ENCODE measurements at regions not wholly inside any gene's neighbourhood (a gene's known extent, or its start where the extent isn't known, plus 50 kb on each side); places are given as distances from the start of the nearest gene placed in this dataset.

GRCh38 chr15:53448232-53449015 is 311.0 kb downstream of the WDR72 start:
- Histone ChIP-seq H3K36me3 (replicated peaks in 1 of 2; ENCODE audit: control insufficient read depth in 2 of 2, insufficient read depth in 2 of 2, low read length in 2 of 2) (no peaks in the 10 kb centered on the region), H3K79me1 (ENCODE audit: low read depth, low read length) (no peaks in the 10 kb centered on the region), H3K23ac (ENCODE audit: low read depth, low read length, poor library complexity) (no peak overlapping the region), H2BK12ac (ENCODE audit: low read length) (no peak overlapping the region), H3K4me3 (ENCODE audit: low read length in 2 of 2) (no peak overlapping the region), H3K4me2 (ENCODE audit: insufficient read depth, low read length, poor library complexity, severe bottlenecking) (no peak overlapping the region), H3K27ac (replicated peaks; ENCODE audit: low read length) (no peak overlapping the region), H4K91ac (ENCODE audit: low read depth, low read length, poor library complexity) (no peak overlapping the region), H2AK5ac (ENCODE audit: low read depth, low read length) (no peak overlapping the region), H2BK5ac (ENCODE audit: low read length) (no peak overlapping the region), H3K27me3 (ENCODE audit: control insufficient read depth in 3 of 3, insufficient read depth in 3 of 3, low read depth in 1 of 3, low read length in 3 of 3) (peaks cover 0 to 60% (median 0%) of the 10 kb centered on the region in 3 experiments), H2BK120ac (ENCODE audit: low read depth, low read length) (no peak overlapping the region), H2BK15ac (ENCODE audit: low read length) (no peak overlapping the region), H3K14ac (ENCODE audit: low read length) (no peak overlapping the region), H3K4ac (ENCODE audit: low read length) (no peak overlapping the region), H3K9ac (ENCODE audit: low read depth, low read length, poor library complexity) (no peak overlapping the region), H3K4me1 (ENCODE audit: control insufficient read depth in 2 of 2, insufficient read depth in 1 of 2, low read depth in 1 of 2, low read length in 2 of 2) (peaks cover 0 to 4% of the 10 kb centered on the region in 2 donors), H2AFZ (ENCODE audit: low read length) (no peak overlapping the region), H4K8ac (ENCODE audit: low read depth, low read length) (no peak overlapping the region), H3K18ac (ENCODE audit: low read length) (no peak overlapping the region), H3K9me3 (replicated peaks in 1 of 2; ENCODE audit: control insufficient read depth in 2 of 2, insufficient read depth in 1 of 2, low read depth in 1 of 2, low read length in 2 of 2) (no peaks in the 10 kb centered on the region)
- no CpG with 5 or more reads among the region's 7 CpGs for WGBS, 2 donors (ENCODE audit: extremely low coverage in 2 of 2, insufficient read length in 2 of 2, insufficient replicate concordance in 1 of 2)
- peak; percentile 11 for DNase-seq (ENCODE audit: low spot score)

- no peak overlapping the region for H4K8ac ChIP-seq (ENCODE audit: low read depth, low read length)
- whole genome bisulfite sequencing, 2 donors (ENCODE audit: extremely low coverage in 2 of 2, insufficient read length in 2 of 2, insufficient replicate concordance in 1 of 2) = no CpG with 5 or more reads among the region's 1 CpG
Observed at GRCh38 chr15:53447742-53448141, 311.7 kb downstream of the WDR72 start.

GRCh38 chr15:53447053-53447574 is 312.3 kb downstream of the WDR72 start:
- Histone ChIP-seq H3K23ac (ENCODE audit: low read depth, low read length, poor library complexity) (no peak overlapping the region), H4K8ac (ENCODE audit: low read depth, low read length) (no peak overlapping the region), H3K27ac (replicated peaks; ENCODE audit: low read length) (no peak overlapping the region), H3K4me3 (ENCODE audit: low read length in 2 of 2) (no peak overlapping the region), H2BK5ac (ENCODE audit: low read length) (no peak overlapping the region), H2BK15ac (ENCODE audit: low read length) (no peak overlapping the region), H3K4ac (ENCODE audit: low read length) (no peak overlapping the region), H2BK12ac (ENCODE audit: low read length) (no peak overlapping the region), H3K27me3 (ENCODE audit: control insufficient read depth in 3 of 3, insufficient read depth in 3 of 3, low read depth in 1 of 3, low read length in 3 of 3) (peaks cover 0 to 70% (median 0%) of the 10 kb centered on the region in 3 experiments), H3K36me3 (replicated peaks in 1 of 2; ENCODE audit: control insufficient read depth in 2 of 2, insufficient read depth in 2 of 2, low read length in 2 of 2) (no peaks in the 10 kb centered on the region), H3K18ac (ENCODE audit: low read length) (no peak overlapping the region), H3K14ac (ENCODE audit: low read length) (no peak overlapping the region), H3K4me1 (ENCODE audit: control insufficient read depth in 2 of 2, insufficient read depth in 1 of 2, low read depth in 1 of 2, low read length in 2 of 2) (peaks cover 0 to 4% of the 10 kb centered on the region in 2 donors), H2AK5ac (ENCODE audit: low read depth, low read length) (no peak overlapping the region), H4K91ac (ENCODE audit: low read depth, low read length, poor library complexity) (no peak overlapping the region), H2BK120ac (ENCODE audit: low read depth, low read length) (no peak overlapping the region), H2AFZ (ENCODE audit: low read length) (no peak overlapping the region), H3K9ac (ENCODE audit: low read depth, low read length, poor library complexity) (no peak overlapping the region), H3K4me2 (ENCODE audit: insufficient read depth, low read length, poor library complexity, severe bottlenecking) (no peak overlapping the region), H3K9me3 (replicated peaks in 1 of 2; ENCODE audit: control insufficient read depth in 2 of 2, insufficient read depth in 1 of 2, low read depth in 1 of 2, low read length in 2 of 2) (no peaks in the 10 kb centered on the region), H3K79me1 (ENCODE audit: low read depth, low read length) (no peaks in the 10 kb centered on the region)
- no CpG with 5 or more reads among the region's 2 CpGs for WGBS, 2 donors (ENCODE audit: extremely low coverage in 2 of 2, insufficient read length in 2 of 2, insufficient replicate concordance in 1 of 2)
- no peak for DNase-seq (ENCODE audit: low spot score)

More at GRCh38 chr15:53447742-53448141, 311.7 kb downstream of the WDR72 start:
- no peak for DNase-seq (ENCODE audit: low spot score)
- peaks cover 0 to 65% (median 0%) of the 10 kb centered on the region in 3 experiments for H3K27me3 ChIP-seq (ENCODE audit: control insufficient read depth in 3 of 3, insufficient read depth in 3 of 3, low read depth in 1 of 3, low read length in 3 of 3)
- no peak overlapping the region for H4K91ac ChIP-seq (ENCODE audit: low read depth, low read length, poor library complexity)
- H3K79me1 ChIP-seq (ENCODE audit: low read depth, low read length) = no peaks in the 10 kb centered on the region
- no peak overlapping the region for H2BK5ac ChIP-seq (ENCODE audit: low read length)
- no peak overlapping the region for H3K9ac ChIP-seq (ENCODE audit: low read depth, low read length, poor library complexity)
- no peak overlapping the region for H2AFZ ChIP-seq (ENCODE audit: low read length)
- H3K9me3 ChIP-seq (replicated peaks in 1 of 2; ENCODE audit: control insufficient read depth in 2 of 2, insufficient read depth in 1 of 2, low read depth in 1 of 2, low read length in 2 of 2) = no peaks in the 10 kb centered on the region
- no peak overlapping the region for H3K14ac ChIP-seq (ENCODE audit: low read length)
- no peak overlapping the region for H2BK12ac ChIP-seq (ENCODE audit: low read length)
- H2AK5ac ChIP-seq (ENCODE audit: low read depth, low read length) = no peak overlapping the region
- H2BK120ac ChIP-seq (ENCODE audit: low read depth, low read length) = no peak overlapping the region
- H3K27ac ChIP-seq (replicated peaks; ENCODE audit: low read length) = no peak overlapping the region
- no peak overlapping the region for H2BK15ac ChIP-seq (ENCODE audit: low read length)
- peaks cover 0 to 4% of the 10 kb centered on the region in 2 donors for H3K4me1 ChIP-seq (ENCODE audit: control insufficient read depth in 2 of 2, insufficient read depth in 1 of 2, low read depth in 1 of 2, low read length in 2 of 2)
- H3K4ac ChIP-seq (ENCODE audit: low read length) = no peak overlapping the region
- no peak overlapping the region for H3K4me2 ChIP-seq (ENCODE audit: insufficient read depth, low read length, poor library complexity, severe bottlenecking)
- no peaks in the 10 kb centered on the region for H3K36me3 ChIP-seq (replicated peaks in 1 of 2; ENCODE audit: control insufficient read depth in 2 of 2, insufficient read depth in 2 of 2, low read length in 2 of 2)
- H3K23ac ChIP-seq (ENCODE audit: low read depth, low read length, poor library complexity) = no peak overlapping the region
- no peak overlapping the region for H3K18ac ChIP-seq (ENCODE audit: low read length)
- H3K4me3 ChIP-seq (ENCODE audit: low read length in 2 of 2) = no peak overlapping the region

- H2BK15ac ChIP-seq (ENCODE audit: low read length) = no peak overlapping the region
- DNase-seq (ENCODE audit: low spot score) = no peak
Observed at GRCh38 chr15:53446376-53446775, 313.1 kb downstream of the WDR72 start.

More at GRCh38 chr15:53446376-53446775, 313.1 kb downstream of the WDR72 start:
- Histone ChIP-seq H2BK5ac (ENCODE audit: low read length) (no peak overlapping the region), H2BK120ac (ENCODE audit: low read depth, low read length) (no peak overlapping the region), H3K4me2 (ENCODE audit: insufficient read depth, low read length, poor library complexity, severe bottlenecking) (no peak overlapping the region), H3K9ac (ENCODE audit: low read depth, low read length, poor library complexity) (no peak overlapping the region), H3K4me3 (ENCODE audit: low read length in 2 of 2) (no peak overlapping the region), H4K8ac (ENCODE audit: low read depth, low read length) (no peak overlapping the region), H2AK5ac (ENCODE audit: low read depth, low read length) (no peak overlapping the region), H3K27ac (replicated peaks; ENCODE audit: low read length) (no peak overlapping the region), H3K23ac (ENCODE audit: low read depth, low read length, poor library complexity) (no peak overlapping the region), H3K4ac (ENCODE audit: low read length) (no peak overlapping the region), H3K14ac (ENCODE audit: low read length) (no peak overlapping the region), H2AFZ (ENCODE audit: low read length) (no peak overlapping the region), H4K91ac (ENCODE audit: low read depth, low read length, poor library complexity) (no peak overlapping the region), H3K79me1 (ENCODE audit: low read depth, low read length) (no peaks in the 10 kb centered on the region), H3K4me1 (ENCODE audit: control insufficient read depth in 2 of 2, insufficient read depth in 1 of 2, low read depth in 1 of 2, low read length in 2 of 2) (peaks cover 0 to 4% of the 10 kb centered on the region in 2 donors), H3K9me3 (replicated peaks in 1 of 2; ENCODE audit: control insufficient read depth in 2 of 2, insufficient read depth in 1 of 2, low read depth in 1 of 2, low read length in 2 of 2) (no peaks in the 10 kb centered on the region), H3K36me3 (replicated peaks in 1 of 2; ENCODE audit: control insufficient read depth in 2 of 2, insufficient read depth in 2 of 2, low read length in 2 of 2) (no peaks in the 10 kb centered on the region), H3K27me3 (ENCODE audit: control insufficient read depth in 3 of 3, insufficient read depth in 3 of 3, low read depth in 1 of 3, low read length in 3 of 3) (peaks cover 0 to 70% (median 0%) of the 10 kb centered on the region in 3 experiments), H3K18ac (ENCODE audit: low read length) (no peak overlapping the region), H2BK12ac (ENCODE audit: low read length) (no peak overlapping the region)
- no CpG with 5 or more reads among the region's 1 CpG for WGBS, 2 donors (ENCODE audit: extremely low coverage in 2 of 2, insufficient read length in 2 of 2, insufficient replicate concordance in 1 of 2)
